ENCODE measurements at regions not wholly inside any gene's neighbourhood (a gene's known extent, or its start where the extent isn't known, plus 50 kb on each side); places are given as distances from the start of the nearest gene placed in this dataset.

DNA sequence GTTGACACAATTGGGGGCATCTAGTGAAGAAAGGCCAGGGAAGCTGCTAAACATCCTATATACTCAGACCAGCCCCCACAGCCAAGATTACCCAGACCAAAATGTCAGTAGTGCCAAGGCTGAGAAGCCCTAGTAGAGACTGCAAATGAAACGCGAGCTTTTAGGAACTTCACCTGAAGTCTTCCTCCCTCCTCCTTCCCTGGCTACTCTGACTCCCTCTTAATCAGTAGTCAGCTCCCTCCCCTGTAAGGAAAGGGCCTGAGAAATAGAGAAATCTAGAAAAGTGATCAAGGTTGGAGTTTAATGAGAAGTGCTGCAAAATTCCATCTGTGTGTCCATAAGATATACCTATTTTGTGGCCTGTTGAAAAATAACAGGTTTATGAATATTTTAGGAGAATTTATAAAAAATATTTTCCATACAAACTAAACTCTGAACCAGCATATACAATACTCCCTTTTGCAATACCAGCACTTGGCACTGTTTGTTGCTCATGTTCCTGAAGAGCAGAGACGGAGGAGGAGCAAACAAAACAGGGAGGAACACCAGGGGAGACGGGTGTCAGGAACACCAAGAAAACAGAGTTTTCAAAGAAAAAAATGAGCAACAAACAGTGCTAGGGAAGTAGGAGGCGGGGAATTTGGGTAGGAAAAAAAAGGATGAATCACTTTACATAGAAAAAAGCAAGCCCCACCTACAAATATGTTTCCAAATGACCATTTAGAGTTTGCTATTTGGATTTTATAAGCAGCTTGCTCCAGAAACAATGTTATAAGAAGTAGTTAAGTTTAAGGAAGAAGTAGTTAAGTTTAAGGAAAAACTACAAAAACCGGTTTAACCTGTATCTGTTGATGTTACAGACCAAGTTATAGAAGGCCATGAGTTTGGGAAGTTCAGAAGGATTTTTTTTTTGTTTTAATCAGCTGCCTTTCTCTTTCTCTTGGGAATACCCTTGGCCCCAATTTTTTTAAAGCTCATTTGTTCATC, 282.1 kb upstream of the GRIP1 start:
- DNase-seq (ENCODE audit: low read depth, low spot score): no peak

DNA sequence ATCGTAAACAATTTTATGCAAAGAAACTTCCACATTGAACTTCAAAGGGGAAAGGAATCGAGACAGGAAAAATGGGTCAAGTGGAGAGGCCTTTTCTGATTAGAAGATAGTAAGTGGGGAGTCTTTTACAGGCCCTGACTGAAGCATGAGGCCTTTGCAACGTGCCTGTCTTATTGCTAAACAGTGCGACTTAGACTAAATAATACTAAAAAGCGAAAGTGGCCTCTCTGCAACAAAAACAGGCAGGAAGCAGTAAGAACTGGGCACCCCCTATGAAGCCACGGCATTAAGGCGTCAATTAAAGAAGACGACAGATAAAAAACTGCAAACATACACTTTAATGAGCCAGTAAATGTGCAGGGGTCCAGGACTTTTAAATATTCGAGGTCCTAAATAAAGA, 283.4 kb upstream of the GRIP1 start:
- DNase-seq (ENCODE audit: low read depth, low spot score): no peak

DNA sequence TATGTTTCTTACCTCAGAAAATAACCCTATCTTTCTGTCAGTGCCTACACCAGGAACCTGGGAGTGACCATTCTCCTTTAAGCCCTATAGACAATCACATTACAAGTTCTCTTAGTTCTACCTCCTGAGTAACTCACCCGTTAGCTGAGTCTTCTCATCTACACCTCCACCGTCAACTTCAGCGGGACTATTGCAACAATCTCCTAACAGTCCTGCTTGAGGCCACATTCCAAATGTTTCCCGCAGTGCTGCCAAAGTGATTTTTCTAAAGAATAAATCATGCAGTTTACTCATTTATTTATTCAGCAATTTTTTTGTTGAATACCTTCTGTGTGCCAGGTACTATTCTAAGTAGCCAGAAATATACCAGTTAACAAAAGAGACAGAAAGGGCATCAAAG, 285.0 kb upstream of the GRIP1 start:
- no peak for DNase-seq (ENCODE audit: low read depth, low spot score)

- DNase-seq (ENCODE audit: low read depth, low spot score): no peak
Observed at GRCh38 chr12:66964629-66965028, 285.8 kb upstream of the GRIP1 start.

GRCh38 chr12:66965621-66966020, 286.7 kb upstream of the GRIP1 start:
- no peak for DNase-seq (ENCODE audit: low read depth, low spot score)

GRCh38 chr12:66971816-66972215, 292.9 kb upstream of the GRIP1 start:
- no peak for DNase-seq (ENCODE audit: low read depth, low spot score)

GRCh38 chr12:66976526-66976925, 292.6 kb upstream of the CAND1 start:
- no peak for DNase-seq (ENCODE audit: low read depth, low spot score)

DNA sequence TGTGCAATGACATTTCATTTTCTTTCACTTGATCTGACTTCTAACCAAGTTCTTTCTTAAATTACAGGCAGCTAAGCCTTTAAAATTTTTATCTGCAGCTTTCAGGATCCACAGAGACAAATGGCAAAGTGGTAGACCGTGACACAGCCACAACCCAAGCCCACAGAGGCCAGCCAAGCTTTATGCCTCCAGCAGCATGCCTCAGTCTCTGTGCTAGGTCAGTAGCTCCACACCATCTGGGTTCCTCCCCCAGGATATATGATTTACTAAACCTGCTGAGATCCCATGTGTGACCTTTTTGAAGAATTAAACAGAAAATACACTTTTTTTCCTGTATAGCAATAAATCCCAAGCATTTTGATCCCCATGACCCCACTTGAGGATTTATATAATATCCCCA, 290.4 kb upstream of the CAND1 start:
- no peak for DNase-seq (ENCODE audit: low read depth, low spot score)

DNA sequence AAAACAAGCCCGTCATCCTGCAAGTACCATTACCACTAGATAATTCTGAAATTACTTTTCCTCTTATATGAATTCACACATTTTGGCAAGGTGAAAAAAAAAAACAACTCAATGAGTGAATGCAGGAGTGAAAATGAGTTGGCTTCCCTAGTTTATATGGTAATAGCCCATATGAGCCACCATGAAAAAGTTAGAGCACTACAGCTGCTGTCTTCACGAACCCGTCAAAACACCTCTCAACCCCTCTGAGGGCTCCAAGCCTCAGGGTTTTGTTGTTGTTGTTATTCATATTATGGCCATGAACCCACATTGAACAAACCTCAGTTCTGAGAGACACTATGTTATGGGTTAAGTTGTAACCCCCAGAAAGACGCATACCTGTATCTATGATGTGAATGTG, 289.9 kb upstream of the CAND1 start:
- no peak for DNase-seq (ENCODE audit: low read depth, low spot score)

- no peak for DNase-seq (ENCODE audit: low read depth, low spot score)
Observed at GRCh38 chr12:66984077-66984476, 285.1 kb upstream of the CAND1 start.

- DNase-seq (ENCODE audit: low read depth, low spot score): no peak
Observed at GRCh38 chr12:66984962-66985361, 284.2 kb upstream of the CAND1 start.

DNA sequence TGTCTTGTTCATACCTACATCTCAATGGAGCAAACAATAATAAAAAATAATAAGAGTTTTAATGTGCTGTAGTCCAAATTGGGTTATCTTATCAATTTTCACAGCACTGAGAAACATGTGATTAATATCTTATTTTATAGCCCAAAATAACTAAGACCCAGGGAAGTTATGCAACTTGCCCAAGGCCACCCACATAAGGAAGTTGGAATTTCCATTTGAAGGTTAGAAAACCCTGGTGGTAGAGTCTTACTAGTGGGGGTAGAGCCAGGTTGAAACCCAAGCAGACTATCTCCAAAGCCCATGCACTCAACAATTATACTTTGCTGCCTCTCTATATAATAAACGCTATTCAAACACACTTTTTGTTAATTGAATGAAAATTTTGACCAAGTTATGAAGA, 270.0 kb upstream of the CAND1 start:
- DNase-seq (ENCODE audit: low read depth, low spot score): no peak

GRCh38 chr12:67001251-67001650, 267.9 kb upstream of the CAND1 start:
- DNase-seq (ENCODE audit: low read depth, low spot score): no peak

DNA sequence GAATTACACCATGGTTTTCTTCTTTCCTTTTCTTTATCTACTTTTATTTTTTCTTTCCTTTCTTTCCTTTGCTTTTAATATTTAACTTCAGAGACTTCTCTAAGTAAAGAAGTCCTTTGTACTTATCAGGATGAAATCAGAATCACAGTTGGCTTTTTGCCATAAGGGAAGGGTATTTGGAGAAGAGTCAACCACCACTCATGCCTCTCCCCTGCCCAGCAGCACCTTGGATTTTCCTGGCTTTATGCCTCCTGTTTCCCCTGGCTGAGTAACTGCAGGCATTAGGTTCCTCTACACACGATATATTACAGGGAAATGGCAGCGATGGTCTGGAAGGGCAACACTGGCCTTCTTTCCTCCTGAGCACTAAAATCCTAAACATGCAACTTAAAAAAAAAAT, 266.4 kb upstream of the CAND1 start:
- no peak for DNase-seq (ENCODE audit: low read depth, low spot score)

DNA sequence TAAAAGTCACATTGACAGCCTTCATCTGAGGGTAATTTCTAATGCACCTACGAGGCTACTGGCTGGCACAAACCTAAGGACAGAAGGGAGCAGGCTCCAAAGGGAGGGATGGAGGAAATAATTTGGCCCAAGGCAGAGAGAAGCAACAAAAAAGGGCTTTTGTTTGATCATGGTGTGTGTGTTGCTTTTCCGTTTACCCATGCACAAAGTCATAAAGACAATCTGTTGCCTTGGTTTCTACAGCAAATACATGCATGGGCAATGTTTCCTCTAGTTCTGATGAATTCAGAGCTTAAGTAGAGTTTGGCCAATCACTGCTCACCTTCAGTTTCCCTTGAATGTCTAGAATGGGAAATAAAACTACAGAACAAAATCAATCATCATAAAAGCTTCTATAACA, 262.5 kb upstream of the CAND1 start:
- DNase-seq (ENCODE audit: low read depth, low spot score): no peak

- no peak for DNase-seq (ENCODE audit: low read depth, low spot score)
Observed at GRCh38 chr12:67014642-67015041, 254.5 kb upstream of the CAND1 start.

DNA sequence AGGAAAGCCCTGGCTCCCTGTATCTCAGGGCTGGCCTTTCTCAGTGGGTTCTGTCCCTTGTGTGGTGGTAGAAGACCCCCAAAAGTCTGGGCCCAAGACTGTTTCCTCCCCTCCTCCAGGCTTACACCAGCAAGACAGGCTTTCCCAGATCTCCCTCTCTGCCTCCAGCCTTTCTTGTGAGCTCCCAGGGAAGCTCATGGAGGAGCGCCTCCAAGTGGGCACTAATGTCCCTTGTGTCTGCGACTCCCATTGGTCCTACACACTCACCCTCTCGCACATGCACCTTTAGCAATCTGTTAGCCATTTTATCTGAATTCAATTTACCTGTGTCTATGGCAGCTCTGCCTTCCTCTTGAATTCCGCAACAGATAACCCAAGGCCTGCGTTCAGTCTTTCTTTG, 251.1 kb upstream of the CAND1 start:
- DNase-seq (ENCODE audit: low read depth, low spot score): no peak

GRCh38 chr12:67019070-67019469, 250.1 kb upstream of the CAND1 start:
- no peak for DNase-seq (ENCODE audit: low read depth, low spot score)

GRCh38 chr12:67025543-67026114, 243.5 kb upstream of the CAND1 start:
- DNase-seq (ENCODE audit: low read depth, low spot score): no peak

GRCh38 chr12:67026487-67027246, 242.5 kb upstream of the CAND1 start:
- no peak for DNase-seq (ENCODE audit: low read depth, low spot score)

DNA sequence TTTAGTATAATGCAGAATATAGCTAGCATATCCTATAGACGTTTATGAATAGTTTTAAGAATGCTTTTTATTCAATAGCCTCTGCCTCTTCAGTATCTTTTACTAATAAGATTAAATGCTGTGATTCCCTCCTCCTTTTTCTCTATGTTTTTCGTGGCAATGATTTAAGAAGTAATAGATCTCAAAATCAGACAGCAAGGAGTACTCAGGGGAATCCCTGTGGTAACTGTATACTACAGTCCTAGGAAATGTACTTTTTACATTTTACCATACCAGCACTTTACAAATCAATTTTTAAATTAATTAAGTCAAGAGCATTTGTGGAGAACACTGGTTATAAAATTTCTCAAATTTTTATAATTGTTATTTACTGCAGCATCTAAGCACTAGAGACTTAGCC, 240.6 kb upstream of the CAND1 start:
- no peak for DNase-seq (ENCODE audit: low read depth, low spot score)
